GM23338 (cell line): ENCODE measurements at regions not wholly inside any gene's neighbourhood (a gene's known extent, or its start where the extent isn't known, plus 50 kb on each side); places are given as distances from the start of the nearest gene placed in this dataset.

Experiments used
- ATAC-seq: fragments of 200-7000 bp; cut with Tn5 transposase; 3 replicates; pipeline ENCODE4 v1.9.1; 2020
- DNase-seq: peaks from one replicate; pipeline ENCODE4 v3.0.0-alpha.2; 2015; ENCODE audit warnings: low spot score
- H2AFZ ChIP-seq: fragments of 200-600 bp; sonication (generic); 2 replicates; pipeline ENCODE4 v1.8.0; 2016; ENCODE audit warnings: antibody characterized with exemption, mild to moderate bottlenecking, moderate library complexity
- H3F3A ChIP-seq: fragments of 200-600 bp; sonication (generic); replicated peaks from 2 replicates; pipeline ENCODE4 v1.8.0; 2017; ENCODE audit warnings: antibody characterized with exemption, mixed run types, low read depth
- H3K27ac ChIP-seq: fragments of 200-600 bp; sonication (generic); 2 replicates; pipeline ENCODE4 v1.6.1; 2016; ENCODE audit warnings: low read depth
- H3K27me3 ChIP-seq: fragments of 200-600 bp; sonication (generic); 2 replicates; pipeline ENCODE4 v1.8.0; 2016; ENCODE audit warnings: mild to moderate bottlenecking, mixed run types, moderate library complexity; ENCODE audit not compliant: insufficient read depth
- H3K36me3 ChIP-seq: fragments of 200-600 bp; sonication (generic); 2 replicates; pipeline ENCODE4 v1.8.0; 2016; ENCODE audit warnings: mild to moderate bottlenecking; ENCODE audit not compliant: insufficient read depth
- H3K4me1 ChIP-seq: fragments of 200-600 bp; sonication (generic); 2 replicates; pipeline ENCODE4 v1.8.0; 2016; ENCODE audit warnings: mild to moderate bottlenecking, moderate library complexity; ENCODE audit not compliant: insufficient read depth
- H3K4me2 ChIP-seq: fragments of 200-600 bp; sonication (generic); 2 replicates; pipeline ENCODE4 v1.7.1; 2017; ENCODE audit warnings: mixed run types
- H3K4me3 ChIP-seq: fragments of 200-600 bp; sonication (generic); 2 replicates; pipeline ENCODE4 v1.6.1; 2016; ENCODE audit warnings: mixed run types
- H3K79me2 ChIP-seq: fragments of 200-600 bp; sonication (generic); replicated peaks from 2 replicates; pipeline ENCODE4 v1.8.0; 2017; ENCODE audit warnings: mild to moderate bottlenecking; ENCODE audit not compliant: insufficient read depth
- H3K9me2 ChIP-seq: fragments of 200-600 bp; sonication (generic); 2 replicates; pipeline ENCODE4 v1.8.0; 2017; ENCODE audit not compliant: insufficient read depth
- H4K20me1 ChIP-seq: fragments of 200-600 bp; sonication (generic); replicated peaks from 2 replicates; pipeline ENCODE4 v1.8.0; 2017; ENCODE audit warnings: mild to moderate bottlenecking; ENCODE audit not compliant: insufficient read depth
- H3K27ac Mint-ChIP-seq: 2 replicates; pipeline ENCODE4 v1.8.0; 2020; ENCODE audit warnings: inconsistent platforms, mild to moderate bottlenecking, moderate library complexity, mixed read lengths
- H3K27me3 Mint-ChIP-seq: 3 replicates; pipeline ENCODE4 v1.8.0; 2022; ENCODE audit warnings: low read depth, mild to moderate bottlenecking, moderate library complexity, mixed read lengths, inconsistent platforms; ENCODE audit not compliant: insufficient read depth, poor library complexity
- H3K36me3 Mint-ChIP-seq: 3 replicates; pipeline ENCODE4 v1.8.0; 2021; ENCODE audit warnings: low read depth, mild to moderate bottlenecking, inconsistent platforms, moderate library complexity, mixed read lengths
- H3K4me1 Mint-ChIP-seq: 3 replicates; pipeline ENCODE4 v1.8.0; 2020; ENCODE audit warnings: mild to moderate bottlenecking, inconsistent platforms, mixed read lengths
- H3K4me3 Mint-ChIP-seq: 3 replicates; pipeline ENCODE4 v1.8.0; 2021; ENCODE audit warnings: moderate library complexity, mild to moderate bottlenecking, inconsistent platforms, mixed read lengths
- H3K9me3 Mint-ChIP-seq: 3 replicates; pipeline ENCODE4 v1.8.0; 2020; ENCODE audit warnings: moderate library complexity, mild to moderate bottlenecking, inconsistent platforms, mixed read lengths
- CREB1 ChIP-seq: fragments of 250-450 bp; sonication (Bioruptor Pico); IDR thresholded peaks from 2 replicates; pipeline ENCODE4 v1.5.0; 2020; ENCODE audit warnings: low read depth, mild to moderate bottlenecking, moderate library complexity
- EZH2 ChIP-seq: fragments of 200-600 bp; sonication (generic); IDR thresholded peaks from one replicate; pipeline ENCODE4 v1.8.0; 2017; ENCODE audit warnings: antibody characterized with exemption, mild to moderate bottlenecking, low read depth; ENCODE audit not compliant: unreplicated experiment
- JUNB ChIP-seq: IDR thresholded peaks from one replicate; pipeline ENCODE4 v1.6.1; 2016; ENCODE audit warnings: antibody characterized with exemption; ENCODE audit not compliant: unreplicated experiment
- POLR2AphosphoS5 ChIP-seq: IDR thresholded peaks from 2 replicates; pipeline ENCODE4 v1.6.1; 2016; ENCODE audit warnings: antibody characterized with exemption, low read depth
- ZNF114 ChIP-seq: fragments of 250-450 bp; sonication (Bioruptor Pico); IDR thresholded peaks from 2 replicates; pipeline ENCODE4 v1.5.0; 2020; ENCODE audit warnings: mild to moderate bottlenecking, moderate library complexity
- TF ChIP-seq, protein P1 (sequence below): IDR thresholded peaks from one replicate; pipeline ENCODE4 v1.6.1; 2018; ENCODE audit warnings: antibody characterized with exemption; ENCODE audit not compliant: unreplicated experiment
- TF ChIP-seq, protein P2 (sequence below): IDR thresholded peaks from 2 replicates; pipeline ENCODE4 v1.6.1; 2016; ENCODE audit warnings: antibody characterized with exemption
- TF ChIP-seq, protein P3 (sequence below): fragments of 250-450 bp; sonication (Bioruptor Pico); IDR thresholded peaks from 2 replicates; pipeline ENCODE4 v1.5.0; 2020; ENCODE audit warnings: mild to moderate bottlenecking, moderate library complexity
- TF ChIP-seq, protein P4 (sequence below), 2 experiments: fragments of 200-600 bp in 1 of 2; sonication (generic) in 1 of 2; conservative IDR thresholded peaks; 2 replicates each; pipeline versions ENCODE4 v1.5.1 to v1.6.1; 2016 to 2017; ENCODE audit warnings: antibody characterized with exemption in 2 of 2, low read depth in 2 of 2, mild to moderate bottlenecking in 2 of 2, moderate library complexity in 1 of 2

DNA sequence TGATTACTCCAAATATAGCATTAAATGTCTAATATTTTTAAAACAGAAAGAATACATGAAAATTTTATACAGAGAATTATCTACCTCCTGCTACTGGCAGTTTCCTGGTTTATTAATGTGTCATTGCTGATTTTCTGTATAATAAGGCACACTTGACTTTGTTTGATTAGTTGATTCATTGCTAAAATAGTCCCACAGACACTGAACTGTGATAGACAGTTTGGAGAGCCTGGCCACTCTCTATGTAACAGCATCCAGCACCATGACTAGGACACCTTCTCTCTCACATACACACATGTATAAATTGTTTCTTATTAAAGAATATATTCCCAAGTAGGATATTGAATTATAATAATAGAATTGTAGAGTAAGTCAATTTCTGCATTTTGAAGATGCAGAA is 368.5 kb upstream of the SNX7 start (continued):
- TF ChIP-seq, protein P1, sequence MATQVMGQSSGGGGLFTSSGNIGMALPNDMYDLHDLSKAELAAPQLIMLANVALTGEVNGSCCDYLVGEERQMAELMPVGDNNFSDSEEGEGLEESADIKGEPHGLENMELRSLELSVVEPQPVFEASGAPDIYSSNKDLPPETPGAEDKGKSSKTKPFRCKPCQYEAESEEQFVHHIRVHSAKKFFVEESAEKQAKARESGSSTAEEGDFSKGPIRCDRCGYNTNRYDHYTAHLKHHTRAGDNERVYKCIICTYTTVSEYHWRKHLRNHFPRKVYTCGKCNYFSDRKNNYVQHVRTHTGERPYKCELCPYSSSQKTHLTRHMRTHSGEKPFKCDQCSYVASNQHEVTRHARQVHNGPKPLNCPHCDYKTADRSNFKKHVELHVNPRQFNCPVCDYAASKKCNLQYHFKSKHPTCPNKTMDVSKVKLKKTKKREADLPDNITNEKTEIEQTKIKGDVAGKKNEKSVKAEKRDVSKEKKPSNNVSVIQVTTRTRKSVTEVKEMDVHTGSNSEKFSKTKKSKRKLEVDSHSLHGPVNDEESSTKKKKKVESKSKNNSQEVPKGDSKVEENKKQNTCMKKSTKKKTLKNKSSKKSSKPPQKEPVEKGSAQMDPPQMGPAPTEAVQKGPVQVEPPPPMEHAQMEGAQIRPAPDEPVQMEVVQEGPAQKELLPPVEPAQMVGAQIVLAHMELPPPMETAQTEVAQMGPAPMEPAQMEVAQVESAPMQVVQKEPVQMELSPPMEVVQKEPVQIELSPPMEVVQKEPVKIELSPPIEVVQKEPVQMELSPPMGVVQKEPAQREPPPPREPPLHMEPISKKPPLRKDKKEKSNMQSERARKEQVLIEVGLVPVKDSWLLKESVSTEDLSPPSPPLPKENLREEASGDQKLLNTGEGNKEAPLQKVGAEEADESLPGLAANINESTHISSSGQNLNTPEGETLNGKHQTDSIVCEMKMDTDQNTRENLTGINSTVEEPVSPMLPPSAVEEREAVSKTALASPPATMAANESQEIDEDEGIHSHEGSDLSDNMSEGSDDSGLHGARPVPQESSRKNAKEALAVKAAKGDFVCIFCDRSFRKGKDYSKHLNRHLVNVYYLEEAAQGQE: no peak
- TF ChIP-seq, protein P2, sequence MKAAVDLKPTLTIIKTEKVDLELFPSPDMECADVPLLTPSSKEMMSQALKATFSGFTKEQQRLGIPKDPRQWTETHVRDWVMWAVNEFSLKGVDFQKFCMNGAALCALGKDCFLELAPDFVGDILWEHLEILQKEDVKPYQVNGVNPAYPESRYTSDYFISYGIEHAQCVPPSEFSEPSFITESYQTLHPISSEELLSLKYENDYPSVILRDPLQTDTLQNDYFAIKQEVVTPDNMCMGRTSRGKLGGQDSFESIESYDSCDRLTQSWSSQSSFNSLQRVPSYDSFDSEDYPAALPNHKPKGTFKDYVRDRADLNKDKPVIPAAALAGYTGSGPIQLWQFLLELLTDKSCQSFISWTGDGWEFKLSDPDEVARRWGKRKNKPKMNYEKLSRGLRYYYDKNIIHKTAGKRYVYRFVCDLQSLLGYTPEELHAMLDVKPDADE: no peak
- no peak for TF ChIP-seq POLR2AphosphoS5
- no peak for TF ChIP-seq CREB1 (CRISPR knock-in tag)

DNA sequence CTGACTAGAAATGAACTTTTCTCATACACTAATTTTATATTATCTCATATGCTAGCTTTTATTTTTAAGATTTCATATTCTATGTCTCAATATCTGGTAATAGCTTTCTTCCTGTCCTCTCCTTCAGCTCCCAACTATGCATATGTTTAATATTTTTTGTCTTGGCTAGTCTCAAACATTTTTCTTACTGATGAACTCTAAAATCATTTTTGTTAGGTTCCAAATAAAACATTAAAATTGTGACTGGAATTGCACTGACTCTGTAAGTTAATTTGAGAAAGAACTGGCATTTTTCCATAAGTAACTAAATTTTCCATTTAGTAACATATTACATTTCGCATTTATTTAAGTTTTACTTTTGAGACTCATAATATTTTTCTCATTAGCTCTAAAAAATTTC is 368.5 kb upstream of the DPYD start:
- ATAC-seq (no peak), DNase-seq (no peak)
- Histone ChIP-seq H3K79me2 (no peaks in the 10 kb centered on the region), H3K9me2 (peaks cover 4% of the 10 kb centered on the region; the same call in 1 of the 2 replicates), H3F3A (no peaks in the 10 kb centered on the region), H2AFZ (no peak overlapping the region), H3K4me2 (no peak overlapping the region), H3K27ac (no peak overlapping the region), H3K4me1 (no peaks in the 10 kb centered on the region), H3K36me3 (no peaks in the 10 kb centered on the region), H3K4me3 (no peak overlapping the region), H3K27me3 (no peaks in the 10 kb centered on the region), H4K20me1 (no peaks in the 10 kb centered on the region)
- Mint-ChIP-seq H3K4me1 (no peaks in the 10 kb centered on the region), H3K27me3 (no peaks in the 10 kb centered on the region), H3K36me3 (no peaks in the 10 kb centered on the region), H3K27ac (no peak overlapping the region), H3K4me3 (no peak overlapping the region), H3K9me3 (no peaks in the 10 kb centered on the region)
- TF ChIP-seq ZNF114 (CRISPR knock-in tag) (no peak), JUNB (no peak), EZH2 (no peak)
- TF ChIP-seq, protein P3, sequence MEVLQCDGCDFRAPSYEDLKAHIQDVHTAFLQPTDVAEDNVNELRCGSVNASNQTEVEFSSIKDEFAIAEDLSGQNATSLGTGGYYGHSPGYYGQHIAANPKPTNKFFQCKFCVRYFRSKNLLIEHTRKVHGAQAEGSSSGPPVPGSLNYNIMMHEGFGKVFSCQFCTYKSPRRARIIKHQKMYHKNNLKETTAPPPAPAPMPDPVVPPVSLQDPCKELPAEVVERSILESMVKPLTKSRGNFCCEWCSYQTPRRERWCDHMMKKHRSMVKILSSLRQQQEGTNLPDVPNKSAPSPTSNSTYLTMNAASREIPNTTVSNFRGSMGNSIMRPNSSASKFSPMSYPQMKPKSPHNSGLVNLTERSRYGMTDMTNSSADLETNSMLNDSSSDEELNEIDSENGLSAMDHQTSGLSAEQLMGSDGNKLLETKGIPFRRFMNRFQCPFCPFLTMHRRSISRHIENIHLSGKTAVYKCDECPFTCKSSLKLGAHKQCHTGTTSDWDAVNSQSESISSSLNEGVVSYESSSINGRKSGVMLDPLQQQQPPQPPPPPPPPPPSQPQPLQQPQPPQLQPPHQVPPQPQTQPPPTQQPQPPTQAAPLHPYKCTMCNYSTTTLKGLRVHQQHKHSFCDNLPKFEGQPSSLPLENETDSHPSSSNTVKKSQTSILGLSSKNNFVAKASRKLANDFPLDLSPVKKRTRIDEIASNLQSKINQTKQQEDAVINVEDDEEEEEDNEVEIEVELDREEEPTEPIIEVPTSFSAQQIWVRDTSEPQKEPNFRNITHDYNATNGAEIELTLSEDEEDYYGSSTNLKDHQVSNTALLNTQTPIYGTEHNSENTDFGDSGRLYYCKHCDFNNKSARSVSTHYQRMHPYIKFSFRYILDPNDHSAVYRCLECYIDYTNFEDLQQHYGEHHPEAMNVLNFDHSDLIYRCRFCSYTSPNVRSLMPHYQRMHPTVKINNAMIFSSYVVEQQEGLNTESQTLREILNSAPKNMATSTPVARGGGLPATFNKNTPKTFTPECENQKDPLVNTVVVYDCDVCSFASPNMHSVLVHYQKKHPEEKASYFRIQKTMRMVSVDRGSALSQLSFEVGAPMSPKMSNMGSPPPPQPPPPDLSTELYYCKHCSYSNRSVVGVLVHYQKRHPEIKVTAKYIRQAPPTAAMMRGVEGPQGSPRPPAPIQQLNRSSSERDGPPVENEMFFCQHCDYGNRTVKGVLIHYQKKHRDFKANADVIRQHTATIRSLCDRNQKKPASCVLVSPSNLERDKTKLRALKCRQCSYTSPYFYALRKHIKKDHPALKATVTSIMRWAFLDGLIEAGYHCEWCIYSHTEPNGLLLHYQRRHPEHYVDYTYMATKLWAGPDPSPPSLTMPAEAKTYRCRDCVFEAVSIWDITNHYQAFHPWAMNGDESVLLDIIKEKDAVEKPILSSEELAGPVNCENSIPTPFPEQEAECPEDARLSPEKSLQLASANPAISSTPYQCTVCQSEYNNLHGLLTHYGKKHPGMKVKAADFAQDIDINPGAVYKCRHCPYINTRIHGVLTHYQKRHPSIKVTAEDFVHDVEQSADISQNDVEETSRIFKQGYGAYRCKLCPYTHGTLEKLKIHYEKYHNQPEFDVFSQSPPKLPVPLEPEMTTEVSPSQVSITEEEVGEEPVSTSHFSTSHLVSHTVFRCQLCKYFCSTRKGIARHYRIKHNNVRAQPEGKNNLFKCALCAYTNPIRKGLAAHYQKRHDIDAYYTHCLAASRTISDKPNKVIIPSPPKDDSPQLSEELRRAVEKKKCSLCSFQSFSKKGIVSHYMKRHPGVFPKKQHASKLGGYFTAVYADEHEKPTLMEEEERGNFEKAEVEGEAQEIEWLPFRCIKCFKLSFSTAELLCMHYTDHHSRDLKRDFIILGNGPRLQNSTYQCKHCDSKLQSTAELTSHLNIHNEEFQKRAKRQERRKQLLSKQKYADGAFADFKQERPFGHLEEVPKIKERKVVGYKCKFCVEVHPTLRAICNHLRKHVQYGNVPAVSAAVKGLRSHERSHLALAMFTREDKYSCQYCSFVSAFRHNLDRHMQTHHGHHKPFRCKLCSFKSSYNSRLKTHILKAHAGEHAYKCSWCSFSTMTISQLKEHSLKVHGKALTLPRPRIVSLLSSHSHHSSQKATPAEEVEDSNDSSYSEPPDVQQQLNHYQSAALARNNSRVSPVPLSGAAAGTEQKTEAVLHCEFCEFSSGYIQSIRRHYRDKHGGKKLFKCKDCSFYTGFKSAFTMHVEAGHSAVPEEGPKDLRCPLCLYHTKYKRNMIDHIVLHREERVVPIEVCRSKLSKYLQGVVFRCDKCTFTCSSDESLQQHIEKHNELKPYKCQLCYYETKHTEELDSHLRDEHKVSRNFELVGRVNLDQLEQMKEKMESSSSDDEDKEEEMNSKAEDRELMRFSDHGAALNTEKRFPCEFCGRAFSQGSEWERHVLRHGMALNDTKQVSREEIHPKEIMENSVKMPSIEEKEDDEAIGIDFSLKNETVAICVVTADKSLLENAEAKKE (CRISPR knock-in tag): no peak
- TF ChIP-seq, protein P1: no peak
- TF ChIP-seq, protein P4, sequence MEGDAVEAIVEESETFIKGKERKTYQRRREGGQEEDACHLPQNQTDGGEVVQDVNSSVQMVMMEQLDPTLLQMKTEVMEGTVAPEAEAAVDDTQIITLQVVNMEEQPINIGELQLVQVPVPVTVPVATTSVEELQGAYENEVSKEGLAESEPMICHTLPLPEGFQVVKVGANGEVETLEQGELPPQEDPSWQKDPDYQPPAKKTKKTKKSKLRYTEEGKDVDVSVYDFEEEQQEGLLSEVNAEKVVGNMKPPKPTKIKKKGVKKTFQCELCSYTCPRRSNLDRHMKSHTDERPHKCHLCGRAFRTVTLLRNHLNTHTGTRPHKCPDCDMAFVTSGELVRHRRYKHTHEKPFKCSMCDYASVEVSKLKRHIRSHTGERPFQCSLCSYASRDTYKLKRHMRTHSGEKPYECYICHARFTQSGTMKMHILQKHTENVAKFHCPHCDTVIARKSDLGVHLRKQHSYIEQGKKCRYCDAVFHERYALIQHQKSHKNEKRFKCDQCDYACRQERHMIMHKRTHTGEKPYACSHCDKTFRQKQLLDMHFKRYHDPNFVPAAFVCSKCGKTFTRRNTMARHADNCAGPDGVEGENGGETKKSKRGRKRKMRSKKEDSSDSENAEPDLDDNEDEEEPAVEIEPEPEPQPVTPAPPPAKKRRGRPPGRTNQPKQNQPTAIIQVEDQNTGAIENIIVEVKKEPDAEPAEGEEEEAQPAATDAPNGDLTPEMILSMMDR (conservative IDR thresholded peaks at IDR 0.05; ENCODE audit: low read depth in 2 of 2): no peak
